SJCRH30 (cell line): ENCODE measurements at regions not wholly inside any gene's neighbourhood (a gene's known extent, or its start where the extent isn't known, plus 50 kb on each side); places are given as distances from the start of the nearest gene placed in this dataset.

Experiments
- DNase-seq, 2 experiments: peaks; one replicate each; pipeline ENCODE4 v3.0.0-alpha.2; 2015 to 2020
- H3K27ac ChIP-seq: fragments of 250-450 bp; sonication (Bioruptor Pico); 2 replicates; pipeline ENCODE4 v1.5.1; 2020; ENCODE audit warnings: mild to moderate bottlenecking, moderate library complexity
- H3K27me3 ChIP-seq: fragments of 250-450 bp; sonication (Bioruptor Pico); 2 replicates; pipeline ENCODE4 v1.5.1; 2020; ENCODE audit warnings: mild to moderate bottlenecking, moderate library complexity
- H3K36me3 ChIP-seq: fragments of 250-450 bp; sonication (Bioruptor Pico); 2 replicates; pipeline ENCODE4 v1.5.1; 2020; ENCODE audit warnings: mild to moderate bottlenecking, moderate library complexity
- H3K4me1 ChIP-seq: fragments of 250-450 bp; sonication (Bioruptor Pico); 2 replicates; pipeline ENCODE4 v1.5.1; 2020; ENCODE audit warnings: mild to moderate bottlenecking, moderate library complexity
- H3K4me3 ChIP-seq: fragments of 250-450 bp; sonication (Bioruptor Pico); 2 replicates; pipeline ENCODE4 v1.5.1; 2020; ENCODE audit warnings: mild to moderate bottlenecking, moderate library complexity
- H3K9me3 ChIP-seq: fragments of 250-450 bp; sonication (Bioruptor Pico); replicated peaks from 2 replicates; pipeline ENCODE4 v1.5.1; 2020; ENCODE audit warnings: mild to moderate bottlenecking, moderate library complexity

GRCh38 chr2:48257456-48257855 lies 57.0 kb upstream of the FOXN2 start:
- H3K9me3 ChIP-seq: no peaks in the 10 kb centered on the region; the same call in 1 of the 2 replicates
- no peaks in the 10 kb centered on the region for H3K27me3 ChIP-seq
- DNase-seq: no peak
- no peak overlapping the region for H3K27ac ChIP-seq
- no peak overlapping the region for H3K4me3 ChIP-seq
- no peaks in the 10 kb centered on the region for H3K4me1 ChIP-seq
- no peaks in the 10 kb centered on the region for H3K36me3 ChIP-seq

GRCh38 chr2:48258481-48259149 lies 55.9 kb upstream of the FOXN2 start:
- Histone ChIP-seq H3K4me1 (no peaks in the 10 kb centered on the region), H3K9me3 (no peaks in the 10 kb centered on the region; the same call in 1 of the 2 replicates), H3K27me3 (no peaks in the 10 kb centered on the region), H3K36me3 (no peaks in the 10 kb centered on the region), H3K4me3 (no peak overlapping the region), H3K27ac (no peak overlapping the region)
- no peak for DNase-seq

- H3K4me1 ChIP-seq: no peaks in the 10 kb centered on the region
These were observed 54.7 kb upstream of the FOXN2 start for GRCh38 chr2:48259811-48260210.

GRCh38 chr2:48264627-48265026 lies 49.9 kb upstream of the FOXN2 start:
- no peaks in the 10 kb centered on the region for H3K36me3 ChIP-seq
- H3K9me3 ChIP-seq: no peaks in the 10 kb centered on the region; the same call in 1 of the 2 replicates
- no peak overlapping the region for H3K27ac ChIP-seq

More at GRCh38 chr2:48259811-48260210, 54.7 kb upstream of the FOXN2 start:
- H3K27ac ChIP-seq: no peak overlapping the region
- no peaks in the 10 kb centered on the region; the same call in 1 of the 2 replicates for H3K9me3 ChIP-seq
- H3K4me3 ChIP-seq: no peak overlapping the region
- no peaks in the 10 kb centered on the region for H3K36me3 ChIP-seq
- no peaks in the 10 kb centered on the region for H3K27me3 ChIP-seq
- DNase-seq: no peak

More at GRCh38 chr2:48264627-48265026, 49.9 kb upstream of the FOXN2 start:
- Histone ChIP-seq H3K4me3 (no peak overlapping the region), H3K4me1 (no peaks in the 10 kb centered on the region), H3K27me3 (no peaks in the 10 kb centered on the region)
- no peak for DNase-seq
